ENCODE measurements at regions not wholly inside any gene's neighbourhood (a gene's known extent, or its start where the extent isn't known, plus 50 kb on each side); places are given as distances from the start of the nearest gene placed in this dataset.

DNA sequence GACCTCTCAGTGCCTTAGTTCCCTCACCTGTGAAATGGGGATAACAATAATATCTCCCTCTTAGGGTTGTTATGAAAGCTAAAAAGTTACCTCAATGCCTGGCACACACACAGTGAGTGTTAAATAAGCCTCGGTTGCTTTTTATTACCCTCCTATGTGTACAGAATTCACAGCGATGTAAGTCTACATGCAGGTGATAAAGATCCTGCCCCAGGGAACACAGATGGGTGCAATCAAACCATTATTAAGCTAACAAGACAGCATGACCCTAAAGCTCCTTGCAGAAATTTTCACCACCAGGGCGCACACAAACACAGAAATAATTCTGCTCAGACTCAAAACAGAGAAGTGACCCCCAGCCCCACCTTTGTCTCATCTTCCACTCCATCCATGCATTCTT, 261.9 kb downstream of the SNX10 start:
- no peak for DNase-seq (ENCODE audit: low spot score)

DNA sequence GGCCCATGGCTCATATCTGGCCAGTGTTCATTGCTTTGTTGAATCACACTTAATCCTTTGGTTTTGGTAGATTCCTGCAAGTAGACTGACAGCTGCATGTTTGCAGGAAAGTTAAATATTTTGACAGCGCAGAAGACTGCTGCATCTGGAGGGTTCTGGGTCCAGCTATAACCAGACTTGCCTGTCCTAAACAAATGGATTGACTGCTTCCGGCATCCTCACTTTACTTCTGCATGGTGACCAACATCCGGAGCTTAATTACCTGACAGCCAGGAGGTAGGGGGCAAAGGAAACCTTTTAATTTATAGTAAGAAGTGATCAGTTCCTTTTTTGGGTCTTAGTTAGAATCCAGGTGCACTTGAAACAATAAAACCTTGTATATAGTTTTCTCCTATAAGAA, 263.3 kb downstream of the SNX10 start:
- no peak for DNase-seq (ENCODE audit: low spot score)

GRCh38 chr7:26556061-26556881, 264.6 kb downstream of the SNX10 start:
- no peak for DNase-seq (ENCODE audit: low spot score)

DNA sequence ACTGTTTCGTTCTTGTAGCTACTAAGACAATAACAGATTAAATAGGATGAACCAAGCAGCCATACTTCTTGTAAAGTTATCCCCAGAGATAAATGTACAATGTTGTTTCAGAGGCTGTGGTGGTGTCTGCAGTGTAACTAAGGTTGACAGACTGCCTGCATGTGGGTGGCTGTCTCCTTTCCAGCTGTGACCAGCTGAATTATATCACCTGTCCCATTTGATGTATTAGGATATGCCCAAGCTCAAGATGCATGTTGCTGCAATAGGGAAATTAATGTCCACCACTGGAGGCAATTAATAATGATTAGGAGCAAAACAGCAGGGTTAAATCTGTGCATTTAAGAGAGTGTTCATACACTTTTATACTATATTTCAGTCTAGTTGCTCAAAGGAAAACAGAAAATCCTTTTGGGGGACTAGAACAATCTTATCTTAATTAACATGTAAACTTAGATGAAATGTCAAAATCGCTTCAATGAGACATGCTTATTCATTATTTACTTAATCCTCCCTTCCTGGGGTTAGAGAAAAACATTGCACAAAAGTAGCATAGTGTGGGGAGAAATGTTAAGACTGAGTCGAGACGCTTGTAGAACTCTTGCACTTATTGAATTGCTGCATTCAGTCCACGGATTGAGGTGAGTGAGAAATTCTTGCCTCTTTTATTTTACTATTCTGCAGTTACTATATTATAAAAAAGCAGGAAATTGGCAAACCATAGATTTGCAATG, 269.0 kb downstream of the SNX10 start:
- DNase-seq (ENCODE audit: low spot score), result no peak

- no peak for DNase-seq (ENCODE audit: low spot score)
Observed at GRCh38 chr7:26562841-26563240, 271.2 kb downstream of the SNX10 start.

DNA sequence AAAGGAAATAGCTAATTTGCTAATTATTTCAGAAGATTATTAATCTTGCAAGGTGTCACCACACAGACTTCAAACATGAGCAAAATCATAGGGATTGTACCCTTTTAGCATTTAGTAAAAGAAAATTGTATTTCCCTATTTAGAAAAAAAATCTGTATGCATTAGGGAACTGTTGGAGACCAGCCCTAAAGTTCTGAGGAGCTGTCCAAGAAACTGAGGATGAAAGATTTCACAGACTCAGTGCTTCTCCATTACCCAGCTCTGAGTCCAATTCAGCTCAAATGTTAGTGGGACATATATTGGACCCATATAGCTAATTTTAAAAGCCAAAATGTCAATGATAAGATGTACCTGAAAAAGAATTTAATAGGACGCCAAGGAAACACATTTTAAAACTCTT, 271.7 kb downstream of the SNX10 start:
- no peak for DNase-seq (ENCODE audit: low spot score)

GRCh38 chr7:26567266-26567665, 275.6 kb downstream of the SNX10 start:
- no peak for DNase-seq (ENCODE audit: low spot score)

GRCh38 chr7:26574476-26574875, 282.8 kb downstream of the SNX10 start:
- no peak for DNase-seq (ENCODE audit: low spot score)

DNA sequence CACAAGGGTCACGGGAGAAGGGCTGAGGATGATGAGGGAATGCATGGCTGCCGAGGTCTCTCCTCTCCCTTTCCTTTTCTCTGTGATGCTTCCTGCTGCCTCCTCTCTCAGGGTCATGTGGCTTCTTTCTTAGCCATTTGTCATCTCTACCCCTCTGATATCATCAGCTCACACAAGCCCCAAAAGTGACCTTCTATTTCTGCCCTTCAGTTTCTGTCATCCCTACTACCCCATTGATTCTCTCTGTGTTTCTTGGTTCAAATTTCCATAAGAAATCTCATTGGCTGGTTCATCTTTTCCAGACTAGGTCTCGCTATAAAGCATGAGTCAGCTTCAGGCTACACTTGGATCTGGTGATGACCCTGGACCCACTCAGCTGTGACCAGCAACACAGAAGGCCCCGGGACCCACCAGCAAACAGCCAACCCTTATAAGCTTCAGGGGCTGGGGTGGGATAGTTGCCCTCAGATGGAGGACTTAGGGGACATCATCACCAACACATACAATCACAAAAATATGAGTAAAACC, 284.3 kb downstream of the SKAP2 start:
- DNase-seq (ENCODE audit: low spot score), result no peak

DNA sequence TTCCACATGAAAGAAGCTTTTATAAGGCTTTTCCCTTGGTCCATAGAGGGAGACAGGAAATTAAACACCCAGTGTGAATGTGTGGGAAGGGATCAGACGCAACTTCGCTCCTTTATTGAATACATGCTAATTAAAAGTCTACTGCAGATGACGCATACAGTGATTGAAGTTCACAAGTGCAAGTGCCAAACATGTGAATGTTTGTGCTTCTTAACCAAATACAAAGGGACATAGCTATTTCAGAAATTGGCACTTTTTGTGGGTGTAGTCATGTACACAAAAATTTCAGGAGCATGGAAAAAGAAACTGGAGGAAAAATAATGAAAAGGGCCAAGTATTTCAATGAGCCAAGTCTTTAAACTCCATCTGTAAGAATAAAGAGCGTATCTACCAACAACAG, 283.7 kb downstream of the SKAP2 start:
- DNase-seq (ENCODE audit: low spot score), result no peak

GRCh38 chr7:26583094-26583648, 281.2 kb downstream of the SKAP2 start:
- no peak for DNase-seq (ENCODE audit: low spot score)

DNA sequence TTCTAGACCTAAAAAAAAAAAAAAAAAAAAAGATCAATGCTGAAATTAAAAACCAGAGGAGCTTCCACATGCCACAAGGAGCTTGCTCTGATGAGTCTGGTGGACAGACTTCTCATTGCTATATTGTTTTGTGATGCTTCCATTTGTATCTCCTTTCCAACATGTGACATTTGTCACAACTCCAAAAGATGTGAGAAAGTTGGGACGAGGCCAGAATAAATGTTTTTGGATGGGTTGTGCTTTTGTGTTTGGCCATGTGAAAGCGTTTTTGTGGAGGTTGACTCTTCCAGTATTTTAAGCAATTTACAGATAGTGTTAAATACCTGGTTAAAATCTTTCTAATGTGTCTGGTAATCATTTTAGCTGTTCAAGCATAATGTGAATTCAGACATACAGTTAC, 280.1 kb downstream of the SKAP2 start:
- no peak for DNase-seq (ENCODE audit: low spot score)

DNA sequence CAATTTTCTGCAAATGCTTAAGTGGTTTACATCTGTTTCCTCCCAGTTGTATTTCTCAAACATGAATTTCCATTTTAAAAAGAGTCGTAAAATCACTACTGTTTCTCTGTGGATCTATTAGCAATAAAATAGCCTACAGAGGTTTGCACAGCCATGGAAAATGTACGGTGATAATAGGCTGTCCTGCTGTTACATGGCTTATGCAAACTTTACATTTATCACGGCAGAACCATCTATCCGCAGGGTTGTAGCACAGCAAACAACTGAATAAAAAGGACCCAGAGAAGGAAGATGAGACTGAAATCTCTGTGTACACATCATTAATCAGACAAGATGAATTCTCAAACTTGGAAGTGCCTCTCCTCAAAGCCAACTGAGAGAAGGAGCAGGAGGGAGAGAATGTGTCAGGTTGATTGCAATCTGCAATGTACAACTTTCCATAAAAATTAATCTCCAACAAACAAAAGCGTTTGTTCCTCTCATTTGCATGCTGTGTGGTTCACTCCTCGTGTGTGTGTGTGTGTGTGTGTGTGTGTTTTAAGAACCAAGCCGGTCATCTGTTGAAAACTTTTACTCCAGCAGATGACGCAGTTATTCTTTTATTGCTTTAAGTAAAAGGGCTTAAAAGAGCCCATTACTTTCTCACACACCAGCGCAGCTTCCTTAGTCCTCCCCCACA, 279.3 kb downstream of the SKAP2 start:
- DNase-seq (ENCODE audit: low spot score), result no peak

- DNase-seq (ENCODE audit: low spot score), result no peak
Observed at GRCh38 chr7:26587536-26587935, 276.9 kb downstream of the SKAP2 start.

DNA sequence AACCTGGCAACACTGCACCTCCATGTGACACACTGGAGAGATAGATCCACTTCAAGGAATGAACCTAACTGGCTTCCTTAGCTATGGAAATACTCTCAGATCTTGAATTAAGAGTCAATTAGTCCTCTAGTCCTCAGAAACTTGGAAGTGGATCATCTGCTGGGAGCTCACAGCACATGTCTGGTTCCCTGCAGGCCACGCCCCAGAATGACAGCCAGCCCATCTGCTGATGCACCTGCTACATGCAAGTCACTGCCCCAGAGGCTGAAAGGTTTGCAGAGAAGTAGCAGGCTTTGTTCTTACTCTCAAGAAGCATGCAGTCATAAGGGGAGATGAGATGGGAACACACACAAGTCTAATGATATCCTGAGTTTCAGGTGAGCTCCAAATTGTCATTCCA, 275.9 kb downstream of the SKAP2 start:
- no peak for DNase-seq (ENCODE audit: low spot score)

DNA sequence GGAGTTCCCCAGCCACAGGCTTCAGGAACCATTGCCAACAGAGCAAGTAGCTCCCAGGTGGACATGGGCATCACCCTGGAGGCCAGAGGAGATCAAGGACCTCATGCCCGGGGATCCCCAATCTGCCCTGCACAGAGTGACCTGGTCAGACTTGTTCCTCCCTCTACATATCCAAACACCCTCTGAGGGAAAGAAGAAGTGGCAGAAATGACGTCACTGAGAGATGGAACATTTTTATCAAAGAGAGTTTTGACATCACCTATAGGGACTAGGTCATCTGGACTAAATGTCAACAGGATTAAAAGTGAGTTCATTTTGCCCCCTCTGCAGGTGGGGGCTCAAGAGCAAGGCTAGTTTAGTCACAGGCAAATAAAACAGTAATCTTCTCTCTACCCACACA, 273.7 kb downstream of the SKAP2 start:
- DNase-seq (ENCODE audit: low spot score), result no peak

DNA sequence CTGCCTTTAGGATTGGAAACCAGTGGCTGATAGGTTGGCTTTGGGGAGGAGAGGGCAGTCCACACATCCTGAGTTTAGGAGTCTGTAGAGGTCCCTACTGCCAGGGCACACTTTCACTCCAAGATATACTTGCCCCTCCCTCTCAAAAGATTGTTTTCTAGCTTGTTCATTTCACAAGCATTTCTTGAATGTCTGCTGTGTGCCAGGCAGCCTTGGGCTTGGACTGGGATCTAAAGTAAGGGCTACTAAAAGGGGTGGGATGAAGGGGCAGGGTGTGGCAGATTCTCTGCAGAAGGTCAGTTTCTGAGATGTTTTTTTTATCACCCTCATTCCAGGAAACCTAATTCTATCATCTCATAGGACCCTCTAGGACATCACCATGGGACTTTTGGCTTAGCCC, 272.4 kb downstream of the SKAP2 start:
- DNase-seq (ENCODE audit: low spot score), result no peak

- no peak for DNase-seq (ENCODE audit: low spot score)
Observed at GRCh38 chr7:26593393-26593792, 271.0 kb downstream of the SKAP2 start.

GRCh38 chr7:26593896-26594295, 270.5 kb downstream of the SKAP2 start:
- no peak for DNase-seq (ENCODE audit: low spot score)

GRCh38 chr7:26594553-26594952, 269.8 kb downstream of the SKAP2 start:
- DNase-seq (ENCODE audit: low spot score), result no peak

GRCh38 chr7:26598867-26599266, 265.5 kb downstream of the SKAP2 start:
- no peak for DNase-seq (ENCODE audit: low spot score)

DNA sequence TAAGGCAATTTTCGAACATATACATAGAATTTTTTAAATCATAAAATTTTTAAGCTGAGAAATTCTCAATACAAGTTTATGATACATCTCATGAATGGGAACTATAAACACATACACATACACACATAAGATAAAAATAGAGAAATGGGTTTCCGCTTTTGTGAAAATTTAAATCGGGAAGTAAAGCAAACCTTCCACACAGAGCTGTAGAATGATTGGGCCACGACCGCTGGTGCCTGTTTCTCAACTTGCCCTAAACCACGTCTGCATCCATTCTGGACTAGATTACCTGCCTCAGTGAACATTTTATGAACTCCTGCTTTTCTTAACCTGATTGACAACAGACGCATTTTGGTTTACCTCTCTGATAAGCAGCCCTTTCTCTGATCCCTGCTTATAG, 264.4 kb downstream of the SKAP2 start:
- no peak for DNase-seq (ENCODE audit: low spot score)

DNA sequence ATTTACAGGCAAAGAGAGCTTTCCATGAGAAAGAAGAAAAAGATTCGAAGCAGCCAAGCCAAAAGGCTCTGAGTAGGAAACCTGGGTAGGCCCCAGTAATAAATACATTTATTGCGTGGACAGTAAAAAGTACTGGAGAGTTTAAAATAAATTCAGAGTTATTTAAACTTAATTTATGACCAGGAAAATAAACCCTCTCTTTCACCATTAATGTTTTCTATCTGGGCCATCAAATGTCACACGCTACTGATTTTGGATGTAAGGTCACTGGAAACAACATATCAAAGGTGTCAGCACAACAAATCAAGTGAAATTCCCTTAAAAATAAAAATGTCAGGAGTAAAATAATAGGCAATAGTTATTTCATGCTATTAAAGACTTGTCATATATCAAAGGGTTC, 264.0 kb downstream of the SKAP2 start:
- no peak for DNase-seq (ENCODE audit: low spot score)
